Activated CD8-positive, alpha-beta T cell treated with anti-CD3 and anti-CD28 coated beads for 36 hours (primary cell): ENCODE measurements at regions not wholly inside any gene's neighbourhood (a gene's known extent, or its start where the extent isn't known, plus 50 kb on each side); places are given as distances from the start of the nearest gene placed in this dataset.

Source experiments
- ATAC-seq: fragments of 200-7000 bp; cut with Tn5 transposase; one replicate; pipeline ENCODE4 v1.10.0; 2021; ENCODE audit warnings: mild to moderate bottlenecking, moderate library complexity
- CTCF ChIA-PET: fragments of 350-600 bp; sonication (Branson Sonifier 250); formaldehyde crosslinking; loops from one replicate; lab custom pipeline; 2021; ENCODE audit warnings: antibody characterized with exemption; lab: Charles Lee
- POLR2A ChIA-PET: fragments of 350-600 bp; sonication (Branson Sonifier 250); formaldehyde crosslinking; loops from one replicate; lab custom pipeline; 2021; ENCODE audit warnings: antibody characterized with exemption; lab: Charles Lee
- DNase-seq: peaks from one replicate; pipeline ENCODE4 v3.0.0-alpha.2; 2020
- H3K27ac Mint-ChIP-seq: one replicate; pipeline ENCODE4 v1.8.0; 2021; ENCODE audit warnings: mild to moderate bottlenecking, mixed read lengths
- H3K27me3 Mint-ChIP-seq: one replicate; pipeline ENCODE4 v1.8.0; 2021; ENCODE audit warnings: mixed read lengths
- H3K36me3 Mint-ChIP-seq: one replicate; pipeline ENCODE4 v1.8.0; 2021; ENCODE audit warnings: low read depth, mixed read lengths
- H3K4me1 Mint-ChIP-seq: one replicate; pipeline ENCODE4 v1.8.0; 2021; ENCODE audit warnings: low read depth, mixed read lengths
- H3K4me3 Mint-ChIP-seq: one replicate; pipeline ENCODE4 v1.8.0; 2021; ENCODE audit warnings: mild to moderate bottlenecking, moderate library complexity, mixed read lengths
- H3K9me3 Mint-ChIP-seq: one replicate; pipeline ENCODE4 v1.8.0; 2021; ENCODE audit warnings: mixed read lengths
- intact Hi-C: fragments of 100-400 bp; cut with micrococcal nuclease; formaldehyde crosslinking; loops from one replicate; pipeline ENCODE4 v1.10.0; 2022
- TF ChIP-seq, protein P1 (sequence below): fragments of 200-600 bp; IDR thresholded peaks from one replicate; pipeline ENCODE4 v1.8.0; 2022; ENCODE audit warnings: antibody characterized with exemption, mild to moderate bottlenecking

DNA sequence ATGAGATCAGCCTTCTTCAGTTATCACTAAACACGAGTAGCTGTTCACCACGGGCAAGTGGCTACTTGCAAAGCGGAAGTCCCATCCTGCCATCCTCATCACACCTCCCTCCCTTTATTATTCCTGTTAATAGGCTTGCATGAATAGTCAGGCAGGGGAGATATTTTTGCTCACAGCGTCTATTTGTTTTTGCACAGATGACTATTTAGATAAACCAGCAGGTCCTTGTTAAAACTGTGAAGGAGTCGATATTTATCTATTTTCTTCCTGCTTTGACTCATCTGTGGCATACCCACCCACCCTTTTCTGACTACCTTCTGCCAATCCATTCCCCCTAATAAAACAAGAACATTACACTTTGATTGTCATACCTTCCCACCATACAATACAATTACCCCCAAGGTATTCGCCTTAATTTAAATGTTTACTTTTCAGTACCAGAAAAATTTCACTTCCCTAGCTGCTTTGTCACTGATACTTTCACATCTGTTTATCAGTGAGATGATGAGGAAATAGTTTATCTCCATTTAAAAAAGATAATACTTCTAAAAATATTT is 96.6 kb upstream of the BANK1 start:
- no peaks in the 10 kb centered on the region for H3K36me3 Mint-ChIP-seq
- no peaks in the 10 kb centered on the region for H3K4me1 Mint-ChIP-seq
- no peaks in the 10 kb centered on the region for H3K9me3 Mint-ChIP-seq
- peaks cover 11% of the 10 kb centered on the region for H3K27me3 Mint-ChIP-seq
- TF ChIP-seq, protein P1, sequence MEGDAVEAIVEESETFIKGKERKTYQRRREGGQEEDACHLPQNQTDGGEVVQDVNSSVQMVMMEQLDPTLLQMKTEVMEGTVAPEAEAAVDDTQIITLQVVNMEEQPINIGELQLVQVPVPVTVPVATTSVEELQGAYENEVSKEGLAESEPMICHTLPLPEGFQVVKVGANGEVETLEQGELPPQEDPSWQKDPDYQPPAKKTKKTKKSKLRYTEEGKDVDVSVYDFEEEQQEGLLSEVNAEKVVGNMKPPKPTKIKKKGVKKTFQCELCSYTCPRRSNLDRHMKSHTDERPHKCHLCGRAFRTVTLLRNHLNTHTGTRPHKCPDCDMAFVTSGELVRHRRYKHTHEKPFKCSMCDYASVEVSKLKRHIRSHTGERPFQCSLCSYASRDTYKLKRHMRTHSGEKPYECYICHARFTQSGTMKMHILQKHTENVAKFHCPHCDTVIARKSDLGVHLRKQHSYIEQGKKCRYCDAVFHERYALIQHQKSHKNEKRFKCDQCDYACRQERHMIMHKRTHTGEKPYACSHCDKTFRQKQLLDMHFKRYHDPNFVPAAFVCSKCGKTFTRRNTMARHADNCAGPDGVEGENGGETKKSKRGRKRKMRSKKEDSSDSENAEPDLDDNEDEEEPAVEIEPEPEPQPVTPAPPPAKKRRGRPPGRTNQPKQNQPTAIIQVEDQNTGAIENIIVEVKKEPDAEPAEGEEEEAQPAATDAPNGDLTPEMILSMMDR, result no peak
- DNase-seq (no peak), ATAC-seq (no peak)
- intact Hi-C loops, result no loop called here
- CTCF ChIA-PET, result interaction anchor here (1.0 kb wide), 1 partner anchor 37 kb away, joined by 4 read pairs; no protein-coding TSS in a partner anchor
- H3K4me3 Mint-ChIP-seq, result no peak overlapping the region
- POLR2A ChIA-PET, result no interaction called here
- no peak overlapping the region for H3K27ac Mint-ChIP-seq

DNA sequence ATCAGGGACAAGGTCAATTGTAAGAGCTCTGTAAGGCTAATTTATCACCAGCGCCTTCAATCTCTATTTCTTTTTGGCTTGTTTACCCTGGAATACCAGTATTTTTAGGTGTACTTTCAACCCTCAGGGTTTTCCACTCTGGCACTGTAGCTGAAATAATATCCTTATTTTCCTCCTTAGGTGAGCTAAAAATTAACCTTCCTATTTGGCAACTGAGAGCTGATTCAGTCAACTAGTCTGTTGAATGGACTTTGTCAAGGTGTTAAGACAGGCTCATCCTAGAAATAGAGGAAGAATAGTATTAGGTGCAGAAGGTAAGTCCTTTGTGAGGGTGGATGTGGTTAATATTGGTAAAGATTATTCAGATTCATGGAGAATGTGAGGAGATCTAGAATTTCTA is 101.3 kb upstream of the BANK1 start:
- Mint-ChIP-seq H3K4me3 (no peak overlapping the region), H3K9me3 (no peaks in the 10 kb centered on the region), H3K27me3 (peaks cover 17% of the 10 kb centered on the region), H3K27ac (no peak overlapping the region), H3K36me3 (no peaks in the 10 kb centered on the region), H3K4me1 (no peaks in the 10 kb centered on the region)
- ChIA-PET POLR2A (no interaction called here), CTCF (interaction anchor here (0.8 kb wide), 1 partner anchor 14 kb away, joined by 3 read pairs; no protein-coding TSS in a partner anchor)
- TF ChIP-seq, protein P1, result no peak
- intact Hi-C loops, result no loop called here
- no peak for ATAC-seq
- no peak for DNase-seq

DNA sequence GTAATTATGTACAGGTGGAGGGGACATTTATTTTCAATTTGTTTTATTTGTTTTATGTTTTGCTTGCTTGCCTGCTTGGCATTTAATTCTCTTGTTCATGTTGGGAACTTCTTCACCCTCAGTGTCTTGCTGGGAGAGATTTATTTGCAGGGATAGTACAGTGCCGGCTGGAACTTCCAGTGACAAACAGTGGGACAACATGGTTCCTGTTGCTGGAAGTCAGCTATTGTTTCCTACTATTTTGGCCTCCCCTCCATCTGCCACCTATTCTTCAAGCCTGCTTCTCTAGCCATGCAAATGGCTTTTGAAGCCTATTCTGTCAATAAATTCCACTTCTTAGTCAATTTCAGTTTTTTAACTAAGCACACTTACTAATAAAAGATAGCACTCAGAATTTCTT is 105.4 kb upstream of the BANK1 start:
- Mint-ChIP-seq H3K36me3 (no peaks in the 10 kb centered on the region), H3K27me3 (peaks cover 14% of the 10 kb centered on the region), H3K27ac (no peak overlapping the region), H3K4me3 (no peak overlapping the region), H3K4me1 (no peaks in the 10 kb centered on the region), H3K9me3 (no peaks in the 10 kb centered on the region)
- DNase-seq (no peak), ATAC-seq (no peak)
- intact Hi-C loops, result no loop called here
- TF ChIP-seq, protein P1, result no peak
- CTCF ChIA-PET, result no interaction called here
- POLR2A ChIA-PET, result no interaction called here

DNA sequence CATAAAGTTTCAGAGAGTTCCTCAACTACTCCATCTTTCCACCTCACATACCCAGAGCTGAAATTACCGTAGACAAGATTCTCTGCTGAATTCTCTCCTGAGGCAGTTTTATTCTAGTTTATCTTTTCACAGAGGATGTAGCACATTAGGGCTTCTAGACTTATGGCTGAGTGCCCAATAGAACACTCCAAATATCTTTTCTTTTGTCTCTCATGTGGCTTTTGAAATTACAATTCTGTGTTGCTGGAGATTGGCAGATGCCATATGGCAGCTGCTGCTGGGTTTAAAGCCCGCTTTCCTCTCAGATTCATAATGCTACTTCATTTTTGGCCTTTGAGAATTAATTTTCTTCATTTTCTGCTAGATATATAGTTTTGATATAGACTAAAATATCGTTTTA is 107.6 kb upstream of the BANK1 start:
- H3K36me3 Mint-ChIP-seq, result no peaks in the 10 kb centered on the region
- intact Hi-C loops, result no loop called here
- TF ChIP-seq, protein P1, result no peak
- H3K27me3 Mint-ChIP-seq, result peaks cover 10% of the 10 kb centered on the region
- H3K4me3 Mint-ChIP-seq, result no peak overlapping the region
- H3K4me1 Mint-ChIP-seq, result no peaks in the 10 kb centered on the region
- DNase-seq, result no peak
- H3K27ac Mint-ChIP-seq, result no peak overlapping the region
- POLR2A ChIA-PET, result no interaction called here
- ATAC-seq, result no peak
- CTCF ChIA-PET, result no interaction called here
- H3K9me3 Mint-ChIP-seq, result no peaks in the 10 kb centered on the region

DNA sequence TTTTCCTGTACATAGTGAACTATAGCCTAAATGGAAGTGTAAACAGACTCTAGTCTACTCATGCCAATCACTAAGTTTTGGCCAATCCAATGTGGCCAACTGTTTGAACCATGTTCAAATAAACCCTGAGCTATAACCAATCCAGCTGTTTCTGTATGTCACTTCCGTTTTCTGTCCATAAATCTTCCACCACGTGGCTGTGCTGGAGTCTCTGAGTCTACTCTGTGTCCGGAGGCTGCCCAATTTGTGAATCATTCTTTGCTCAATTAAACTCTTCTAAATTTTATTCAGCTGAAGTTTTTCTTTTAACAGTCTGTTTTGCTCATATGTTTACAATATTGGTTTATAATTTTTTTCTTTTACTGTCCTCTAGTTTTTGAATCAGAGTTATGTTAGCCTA is 112.3 kb upstream of the BANK1 start:
- DNase-seq, result no peak
- Mint-ChIP-seq H3K4me3 (no peak overlapping the region), H3K4me1 (no peaks in the 10 kb centered on the region), H3K27me3 (peaks cover 4% of the 10 kb centered on the region), H3K36me3 (no peaks in the 10 kb centered on the region), H3K9me3 (no peaks in the 10 kb centered on the region), H3K27ac (no peak overlapping the region)
- TF ChIP-seq, protein P1, result no peak
- ChIA-PET CTCF (no interaction called here), POLR2A (no interaction called here)
- ATAC-seq, result no peak
- intact Hi-C loops, result no loop called here
